Right lobe of liver (tissue), 6 donors: ENCODE measurements at regions not wholly inside any gene's neighbourhood (a gene's known extent, or its start where the extent isn't known, plus 50 kb on each side); places are given as distances from the start of the nearest gene placed in this dataset.
"Not testable (repeated sequence)": the region's sequence is repeated elsewhere in the genome, so short reads cannot be mapped to it uniquely, and the experiment has no call there.

Experiments used
- ATAC-seq, 4 donors: fragments of 200-7000 bp; cut with Tn5 transposase; one replicate each; pipeline ENCODE4 v1.9.1; 2020; ENCODE audit warnings: mild to moderate bottlenecking in 4 of 4, moderate library complexity in 4 of 4
- DNase-seq, 3 donors: peaks; one replicate each; pipeline ENCODE4 v3.0.0-alpha.2; 2020
- H3K27ac ChIP-seq, 3 donors: fragments of 200-600 bp; one replicate each; pipeline ENCODE4 v1.8.0; 2022
- H3K27me3 ChIP-seq, 2 donors: fragments of 200-600 bp; one replicate each; pipeline ENCODE4 v1.8.0; 2022
- H3K36me3 ChIP-seq, 4 donors: fragments of 200-600 bp; sonication (generic) in 1 of 4; one replicate each; pipeline versions ENCODE4 v1.5.1 to v1.8.0; 2017 to 2022; ENCODE audit warnings: control low read depth in 1 of 4
- H3K4me1 ChIP-seq, 4 donors: fragments of 200-600 bp; sonication (generic) in 1 of 4; one replicate each; pipeline versions ENCODE4 v1.5.1 to v1.8.0; 2017 to 2022; ENCODE audit warnings: control low read depth in 1 of 4
- H3K4me3 ChIP-seq, 3 donors: fragments of 200-600 bp; one replicate each; pipeline ENCODE4 v1.8.0; 2022
- H3K9me3 ChIP-seq, 4 donors: fragments of 200-600 bp; sonication (generic) in 1 of 4; one replicate each; pipeline versions ENCODE4 v1.5.1 to v1.8.0; 2017 to 2022; ENCODE audit warnings: control low read depth in 1 of 4
- CTCF ChIP-seq, 4 donors: fragments of 200-600 bp in 3 of 4; fragments of 450-650 bp in 1 of 4; IDR thresholded peaks; one replicate each; pipeline versions ENCODE4 v1.5.1 to v1.8.0; 2016 to 2022; ENCODE audit warnings: antibody characterized with exemption in 4 of 4, mild to moderate bottlenecking in 2 of 4
- POLR2A ChIP-seq: fragments of 450-650 bp; IDR thresholded peaks from one replicate; pipeline ENCODE4 v1.6.1; 2017; ENCODE audit warnings: antibody characterized with exemption, mild to moderate bottlenecking
- WGBS: methylation state at CpG from one replicate; pipeline ENCODE4 v1.1.6; 2018; ENCODE audit warnings: low coverage, low lambda C conversion rate; ENCODE audit not compliant: insufficient coverage; ENCODE audit errors: missing lambda C conversion rate; 5-methylcytosine and 5-hydroxymethylcytosine counted together
- intact Hi-C, 2 donors: fragments of 100-400 bp; cut with DNase I; formaldehyde crosslinking; loops; one replicate each; pipeline versions ENCODE4 v1.11.2 to v1.14.1; 2022
- donor health status: DM: no; HTN: yes; CAD: no.
- donor health status: DM: no; HTN: no; CAD: no.
- donor health status: DM: no; HTN: no; CAD: no.
- donor health status: DM: no; HTN: yes; CAD: no.
- donor health status: DM: no; HTN: yes; CAD: no.

- H3K36me3 ChIP-seq, result no peaks in the 10 kb centered on the region
- intact Hi-C loops, result no loop called here
- H3K4me3 ChIP-seq, result no peak overlapping the region
- no peaks in the 10 kb centered on the region for H3K9me3 ChIP-seq
- 63% methylated on average over 9 of the region's 9 CpGs for WGBS
- no peaks in the 10 kb centered on the region for H3K27me3 ChIP-seq
- DNase-seq, result no peak
- peaks cover 0 to 13% (median 0%) of the 10 kb centered on the region in 4 donors for H3K4me1 ChIP-seq
- no peak overlapping the region for H3K27ac ChIP-seq
- ATAC-seq, result no peak
- TF ChIP-seq POLR2A (no peak), CTCF (IDR thresholded peaks at IDR 0.05) (no peak)
These were observed 63.8 kb upstream of the PRSS23 start for GRCh38 chr11:86736291-86737143.

- Histone ChIP-seq H3K4me1 (peaks cover 0 to 9% (median 0%) of the 10 kb centered on the region in 4 donors), H3K27ac (no peak overlapping the region), H3K9me3 (no peaks in the 10 kb centered on the region), H3K4me3 (no peak overlapping the region), H3K36me3 (no peaks in the 10 kb centered on the region), H3K27me3 (no peaks in the 10 kb centered on the region)
- intact Hi-C loops, result no loop called here
- no peak for ATAC-seq
- TF ChIP-seq POLR2A (no peak), CTCF (IDR thresholded peaks at IDR 0.05) (no peak)
- 80% methylated on average over 3 of the region's 3 CpGs for WGBS
- no peak for DNase-seq
These were observed 63.3 kb upstream of the ME3 start for GRCh38 chr11:86735451-86736290.

- WGBS, result no CpG with 5 or more reads among the region's 1 CpG
- H3K9me3 ChIP-seq, intact Hi-C loops, H3K36me3 ChIP-seq, H3K27me3 ChIP-seq, H3K4me3 ChIP-seq, H3K27ac ChIP-seq, DNase-seq, ATAC-seq, H3K4me1 ChIP-seq: not testable (repeated sequence)
These were observed 60.3 kb upstream of the ME3 start for GRCh38 chr11:86732739-86733138.

- WGBS, result no CpG with 5 or more reads among the region's 27 CpGs
- ATAC-seq, H3K4me1 ChIP-seq, H3K27me3 ChIP-seq, intact Hi-C loops, H3K27ac ChIP-seq, H3K4me3 ChIP-seq, DNase-seq, H3K36me3 ChIP-seq, H3K9me3 ChIP-seq: not testable (repeated sequence)
These were observed 59.9 kb upstream of the ME3 start for GRCh38 chr11:86732286-86732685.

- 90% methylated on average over 1 of the region's 1 CpG for WGBS
- H3K4me1 ChIP-seq, H3K4me3 ChIP-seq, intact Hi-C loops, H3K36me3 ChIP-seq, H3K27me3 ChIP-seq, H3K27ac ChIP-seq, ATAC-seq, H3K9me3 ChIP-seq, DNase-seq: not testable (repeated sequence)
These were observed 57.2 kb upstream of the ME3 start for GRCh38 chr11:86729576-86729975.

DNA sequence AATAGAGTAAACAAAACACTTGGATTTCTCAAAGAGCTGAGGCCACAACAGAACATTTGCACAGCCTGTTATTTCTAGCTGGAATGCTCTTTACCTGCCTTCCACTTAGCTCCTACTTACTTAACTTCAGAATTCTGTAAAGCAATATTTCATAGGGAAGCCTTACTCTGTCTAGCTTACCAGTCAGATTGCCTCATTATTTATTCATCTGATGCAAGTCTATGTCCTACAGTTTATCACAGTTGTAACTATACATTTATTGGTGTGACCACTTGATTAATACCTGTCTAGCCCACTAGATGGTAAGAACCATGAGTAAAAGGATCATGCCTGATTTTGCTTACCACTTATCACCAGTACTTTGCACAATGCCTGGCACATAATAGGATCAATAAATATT, 56.1 kb upstream of the ME3 start:
- H3K9me3 ChIP-seq, result no peaks in the 10 kb centered on the region
- no peaks in the 10 kb centered on the region for H3K4me1 ChIP-seq
- H3K4me3 ChIP-seq, result no peak overlapping the region
- H3K36me3 ChIP-seq, result no peaks in the 10 kb centered on the region
- TF ChIP-seq CTCF (IDR thresholded peaks at IDR 0.05) (no peak), POLR2A (no peak)
- ATAC-seq (no peak), DNase-seq (no peak)
- H3K27me3 ChIP-seq, result no peaks in the 10 kb centered on the region
- no peak overlapping the region for H3K27ac ChIP-seq
- intact Hi-C loops, result no loop called here
